MM.1S (cell line): ENCODE measurements at regions not wholly inside any gene's neighbourhood (a gene's known extent, or its start where the extent isn't known, plus 50 kb on each side); places are given as distances from the start of the nearest gene placed in this dataset.

Experiments used
- EZH2 ChIP-seq: fragments of 300-600 bp; sonication (generic); optimal IDR thresholded peaks from 2 replicates; pipeline ENCODE3; 2017; ENCODE audit warnings: low read depth, mild to moderate bottlenecking, antibody characterized with exemption, low read length, mixed read lengths
- TF ChIP-seq, protein P1 (sequence below): fragments of 300-600 bp; sonication (generic); IDR thresholded peaks from 2 replicates; pipeline ENCODE4 v1.5.1; 2016; ENCODE audit warnings: antibody characterized with exemption, low read length, mixed read lengths

DNA sequence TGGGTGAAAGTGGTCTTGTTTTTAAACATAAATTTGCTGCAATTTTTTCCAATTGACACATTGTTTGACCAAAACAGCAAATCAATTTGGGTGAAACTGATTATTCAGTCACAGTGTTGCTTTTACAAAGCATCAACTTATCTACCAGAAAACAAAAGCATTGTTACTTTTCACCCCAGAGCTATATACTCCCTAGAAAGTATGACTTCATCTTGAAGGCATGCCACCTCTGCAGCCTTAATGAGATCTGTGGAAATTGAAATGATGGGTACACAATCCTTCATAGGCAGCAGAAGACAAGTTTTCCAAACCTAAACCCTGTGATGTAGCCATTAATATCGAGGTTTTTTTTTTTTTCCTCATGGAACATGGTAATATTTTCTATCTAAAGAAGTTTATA lies 615.9 kb downstream of the CHSY3 start:
- TF ChIP-seq, protein P1, sequence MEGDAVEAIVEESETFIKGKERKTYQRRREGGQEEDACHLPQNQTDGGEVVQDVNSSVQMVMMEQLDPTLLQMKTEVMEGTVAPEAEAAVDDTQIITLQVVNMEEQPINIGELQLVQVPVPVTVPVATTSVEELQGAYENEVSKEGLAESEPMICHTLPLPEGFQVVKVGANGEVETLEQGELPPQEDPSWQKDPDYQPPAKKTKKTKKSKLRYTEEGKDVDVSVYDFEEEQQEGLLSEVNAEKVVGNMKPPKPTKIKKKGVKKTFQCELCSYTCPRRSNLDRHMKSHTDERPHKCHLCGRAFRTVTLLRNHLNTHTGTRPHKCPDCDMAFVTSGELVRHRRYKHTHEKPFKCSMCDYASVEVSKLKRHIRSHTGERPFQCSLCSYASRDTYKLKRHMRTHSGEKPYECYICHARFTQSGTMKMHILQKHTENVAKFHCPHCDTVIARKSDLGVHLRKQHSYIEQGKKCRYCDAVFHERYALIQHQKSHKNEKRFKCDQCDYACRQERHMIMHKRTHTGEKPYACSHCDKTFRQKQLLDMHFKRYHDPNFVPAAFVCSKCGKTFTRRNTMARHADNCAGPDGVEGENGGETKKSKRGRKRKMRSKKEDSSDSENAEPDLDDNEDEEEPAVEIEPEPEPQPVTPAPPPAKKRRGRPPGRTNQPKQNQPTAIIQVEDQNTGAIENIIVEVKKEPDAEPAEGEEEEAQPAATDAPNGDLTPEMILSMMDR, result no peak
- TF ChIP-seq EZH2, result no peak
